Neutrophil (primary cell): ENCODE measurements at regions not wholly inside any gene's neighbourhood (a gene's known extent, or its start where the extent isn't known, plus 50 kb on each side); places are given as distances from the start of the nearest gene placed in this dataset.

ENCODE experiments used
- H3K27ac ChIP-seq: fragments of 200-600 bp; sonication (generic); 2 replicates; pipeline ENCODE4 v1.5.1; 2016; ENCODE audit warnings: mild to moderate bottlenecking, moderate library complexity
- H3K27me3 ChIP-seq: fragments of 200-600 bp; sonication (generic); 2 replicates; pipeline ENCODE4 v1.6.0; 2016; ENCODE audit warnings: mild to moderate bottlenecking
- H3K36me3 ChIP-seq: fragments of 200-600 bp; sonication (generic); 2 replicates; pipeline ENCODE4 v1.5.1; 2017
- H3K4me1 ChIP-seq, 2 experiments: fragments of 200-600 bp in 1 of 2; sonication (generic) in 1 of 2; 1 replicate in 1 of 2; 2 replicates in 1 of 2; pipeline versions ENCODE4 v1.5.1 to v1.6.1; 2013 to 2016; ENCODE audit warnings: low read depth in 1 of 2, low read length in 1 of 2, mild to moderate bottlenecking in 1 of 2, moderate library complexity in 1 of 2; ENCODE audit not compliant: control insufficient read depth in 1 of 2, insufficient read depth in 1 of 2
- H3K4me3 ChIP-seq, 2 experiments: fragments of 200-600 bp in 1 of 2; sonication (generic) in 1 of 2; 1 replicate in 1 of 2; 2 replicates in 1 of 2; pipeline ENCODE4 v1.5.1; 2013 to 2016; ENCODE audit warnings: low read depth in 1 of 2, low read length in 1 of 2, mild to moderate bottlenecking in 1 of 2, moderate library complexity in 1 of 2
- H3K9me3 ChIP-seq: fragments of 200-600 bp; sonication (generic); 2 replicates; pipeline ENCODE4 v1.5.1; 2016
- CTCF ChIP-seq: fragments of 200-600 bp; sonication (generic); IDR thresholded peaks from 2 replicates; pipeline ENCODE4 v1.5.1; 2016; ENCODE audit warnings: antibody characterized with exemption

GRCh38 chrX:3815896-3816664, 102.6 kb upstream of the PRKX start:
- Histone ChIP-seq H3K4me3 (peak overlapping the region; percentile 61 to 71), H3K4me1 (peaks cover 8 to 9% of the 10 kb centered on the region in 2 experiments), H3K36me3 (no peaks in the 10 kb centered on the region), H3K27me3 (no peaks in the 10 kb centered on the region), H3K9me3 (no peaks in the 10 kb centered on the region), H3K27ac (peak overlapping the region; percentile 84)
- TF ChIP-seq CTCF = no peak

GRCh38 chrX:3811331-3812311, 98.2 kb upstream of the PRKX start:
- Histone ChIP-seq H3K27ac (no peak overlapping the region), H3K27me3 (peaks cover 16% of the 10 kb centered on the region), H3K4me1 (peaks cover 8 to 9% of the 10 kb centered on the region in 2 experiments), H3K9me3 (no peaks in the 10 kb centered on the region), H3K36me3 (no peaks in the 10 kb centered on the region), H3K4me3 (no peak overlapping the region)
- TF ChIP-seq CTCF = no peak

- H3K36me3 ChIP-seq = no peaks in the 10 kb centered on the region
- H3K4me1 ChIP-seq = no peaks in the 10 kb centered on the region
- TF ChIP-seq CTCF = no peak
- no peaks in the 10 kb centered on the region for H3K9me3 ChIP-seq
- no peak overlapping the region for H3K27ac ChIP-seq
- H3K4me3 ChIP-seq = no peak overlapping the region
- H3K27me3 ChIP-seq = peaks cover 25% of the 10 kb centered on the region
Measured at GRCh38 chrX:3807906-3808305, 94.5 kb upstream of the PRKX start.

- Histone ChIP-seq H3K4me1 (no peaks in the 10 kb centered on the region), H3K27ac (no peak overlapping the region), H3K27me3 (peaks cover 25% of the 10 kb centered on the region), H3K36me3 (no peaks in the 10 kb centered on the region), H3K4me3 (no peak overlapping the region), H3K9me3 (no peaks in the 10 kb centered on the region)
- TF ChIP-seq CTCF = no peak
Measured at GRCh38 chrX:3806630-3807029, 93.2 kb upstream of the PRKX start.

GRCh38 chrX:3803713-3804112, 90.3 kb upstream of the PRKX start:
- no peak for TF ChIP-seq CTCF
- no peak overlapping the region for H3K27ac ChIP-seq
- peaks cover 25% of the 10 kb centered on the region for H3K27me3 ChIP-seq
- H3K36me3 ChIP-seq = no peaks in the 10 kb centered on the region
- H3K4me3 ChIP-seq = no peak overlapping the region
- no peaks in the 10 kb centered on the region for H3K4me1 ChIP-seq
- H3K9me3 ChIP-seq = no peaks in the 10 kb centered on the region
